H1 (cell line): ENCODE measurements at regions not wholly inside any gene's neighbourhood (a gene's known extent, or its start where the extent isn't known, plus 50 kb on each side); places are given as distances from the start of the nearest gene placed in this dataset.

ENCODE experiments used
- EZH2 ChIP-seq: fragments of 200-600 bp; sonication (generic); IDR thresholded peaks from 2 replicates; pipeline ENCODE4 v1.7.1; 2012; ENCODE audit warnings: low read depth, mild to moderate bottlenecking, moderate library complexity, low read length, inconsistent platforms; ENCODE audit not compliant: severe bottlenecking
- MAFK ChIP-seq: IDR thresholded peaks from 2 replicates; pipeline ENCODE4 v1.6.1; 2012; ENCODE audit warnings: low read depth, mild to moderate bottlenecking, improper control_type of control experiment, low read length
- SP1 ChIP-seq: IDR thresholded peaks from 2 replicates; pipeline ENCODE4 v1.6.1; 2011; ENCODE audit warnings: low read depth, low read length
- YY1 ChIP-seq: IDR thresholded peaks from 2 replicates; pipeline ENCODE4 v1.6.1; 2011; ENCODE audit warnings: low read depth, mild to moderate bottlenecking, low read length
- TF ChIP-seq, protein P1 (sequence below): IDR thresholded peaks from 2 replicates; pipeline ENCODE4 v1.6.1; 2011; ENCODE audit warnings: low read length, improper control_type of control experiment

DNA sequence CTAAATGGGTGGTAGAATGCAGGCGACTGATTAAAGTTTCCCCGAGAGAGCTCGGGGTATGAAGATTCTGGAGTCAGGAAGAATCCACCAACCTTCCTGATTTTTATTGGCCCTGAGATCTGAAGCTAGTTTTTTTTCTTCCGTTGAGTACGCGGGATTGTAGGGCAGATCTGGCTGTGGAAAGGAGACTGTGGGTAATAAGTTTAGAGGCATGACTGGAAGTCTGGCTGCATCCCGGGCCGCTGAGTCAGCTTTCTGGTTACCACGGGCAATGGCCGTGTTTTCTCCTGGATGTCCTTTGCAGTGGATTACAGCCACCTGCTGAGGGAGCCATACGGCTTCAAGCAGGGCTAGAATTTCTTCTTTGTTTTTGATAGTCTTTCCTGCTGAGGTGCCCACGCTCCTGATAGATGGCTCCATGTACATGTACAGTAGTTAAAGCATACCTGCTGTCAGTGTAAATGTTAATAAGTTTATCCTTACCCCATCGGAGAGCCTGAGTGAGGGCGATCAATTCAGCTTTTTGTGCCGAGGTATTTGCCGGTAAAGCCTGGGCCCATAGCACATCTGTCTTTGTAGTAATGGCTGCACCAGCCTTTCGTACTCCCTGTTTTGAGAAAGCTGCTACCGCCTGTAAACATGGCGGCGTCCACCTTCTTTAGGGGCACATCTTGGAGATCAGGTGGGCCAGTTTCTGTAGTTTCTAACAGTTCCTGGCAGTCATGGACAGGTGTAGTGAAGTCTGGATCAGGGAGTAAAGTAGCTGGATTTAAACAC is 154.0 kb downstream of the TRIM27 start (continued):
- TF ChIP-seq, protein P1, sequence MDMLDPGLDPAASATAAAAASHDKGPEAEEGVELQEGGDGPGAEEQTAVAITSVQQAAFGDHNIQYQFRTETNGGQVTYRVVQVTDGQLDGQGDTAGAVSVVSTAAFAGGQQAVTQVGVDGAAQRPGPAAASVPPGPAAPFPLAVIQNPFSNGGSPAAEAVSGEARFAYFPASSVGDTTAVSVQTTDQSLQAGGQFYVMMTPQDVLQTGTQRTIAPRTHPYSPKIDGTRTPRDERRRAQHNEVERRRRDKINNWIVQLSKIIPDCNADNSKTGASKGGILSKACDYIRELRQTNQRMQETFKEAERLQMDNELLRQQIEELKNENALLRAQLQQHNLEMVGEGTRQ, result no peak
- peak; percentile 86 for TF ChIP-seq YY1
- TF ChIP-seq EZH2, result peak; percentile 53
- peak; percentile 79 for TF ChIP-seq MAFK
- no peak for TF ChIP-seq SP1
